ENCODE measurements at regions not wholly inside any gene's neighbourhood (a gene's known extent, or its start where the extent isn't known, plus 50 kb on each side); places are given as distances from the start of the nearest gene placed in this dataset.

- Histone ChIP-seq H3K27ac (ENCODE audit: control insufficient read depth, insufficient read depth, low read length) (no peak overlapping the region), H2AFZ (ENCODE audit: control insufficient read depth, low read length) (no peak overlapping the region), H4K20me1 (ENCODE audit: control insufficient read depth, extremely low read depth, insufficient read depth, low read length) (no peaks in the 10 kb centered on the region), H3K79me2 (ENCODE audit: control insufficient read depth, insufficient read depth, low read length) (no peaks in the 10 kb centered on the region), H3K9me1 (ENCODE audit: control insufficient read depth, extremely low read depth, insufficient read depth, low read length) (no peaks in the 10 kb centered on the region), H3K36me3 (ENCODE audit: control insufficient read depth in 2 of 2, extremely low read depth in 1 of 2, insufficient read depth in 2 of 2, low read length in 2 of 2) (no peaks in the 10 kb centered on the region), H3K4me2 (ENCODE audit: control insufficient read depth, extremely low read depth, insufficient read depth, low read depth, low read length) (no peak overlapping the region), H3K4me3 (ENCODE audit: control insufficient read depth in 2 of 3, extremely low read depth in 1 of 3, insufficient read depth in 2 of 3, low read depth in 1 of 3, low read length in 3 of 3) (no peak overlapping the region), H3K9ac (ENCODE audit: control insufficient read depth, extremely low read depth, insufficient read depth, low read length) (no peak overlapping the region), H3K9me3 (ENCODE audit: control insufficient read depth, low read depth, low read length) (peaks cover 5% of the 10 kb centered on the region), H3K4me1 (ENCODE audit: control insufficient read depth, extremely low read depth, insufficient read depth, low read length) (no peaks in the 10 kb centered on the region), H3K27me3 (ENCODE audit: control insufficient read depth, extremely low read depth, insufficient read depth, low read length) (no peaks in the 10 kb centered on the region)
- dilution Hi-C loops (cut with MboI; ENCODE audit: extremely low pct_ligation_motif_present, low sequenced_read_pairs) = no loop called here
- FAIRE-seq (no peak), DNase-seq (ENCODE audit: low read depth, low spot score) (no peak)
- TF ChIP-seq CTCF (optimal IDR thresholded peaks at IDR 0.05 in 1 of 3, IDR thresholded peaks at IDR 0.05 in 1 of 3, conservative IDR thresholded peaks at IDR 0.05 in 1 of 3; ENCODE audit: extremely low read depth in 1 of 3, insufficient read depth in 2 of 3, low read length in 3 of 3) (no peak), EZH2 (IDR thresholded peaks at IDR 0.05; ENCODE audit: low read length) (no peak)
These were observed 835.4 kb upstream of the GBE1 start for GRCh38 chr3:82596805-82597204.

GRCh38 chr3:82595530-82595929 is 834.1 kb upstream of the GBE1 start:
- no peaks in the 10 kb centered on the region for H3K4me1 ChIP-seq (ENCODE audit: control insufficient read depth, extremely low read depth, insufficient read depth, low read length)
- H2AFZ ChIP-seq (ENCODE audit: control insufficient read depth, low read length) = no peak overlapping the region
- H4K20me1 ChIP-seq (ENCODE audit: control insufficient read depth, extremely low read depth, insufficient read depth, low read length) = no peaks in the 10 kb centered on the region
- H3K9me3 ChIP-seq (ENCODE audit: control insufficient read depth, low read depth, low read length) = peaks cover 5% of the 10 kb centered on the region
- dilution Hi-C loops (cut with MboI; ENCODE audit: extremely low pct_ligation_motif_present, low sequenced_read_pairs) = no loop called here
- H3K27ac ChIP-seq (ENCODE audit: control insufficient read depth, insufficient read depth, low read length) = no peak overlapping the region
- no peak overlapping the region for H3K4me2 ChIP-seq (ENCODE audit: control insufficient read depth, extremely low read depth, insufficient read depth, low read depth, low read length)
- TF ChIP-seq EZH2 (IDR thresholded peaks at IDR 0.05; ENCODE audit: low read length) (no peak), CTCF (optimal IDR thresholded peaks at IDR 0.05 in 1 of 3, IDR thresholded peaks at IDR 0.05 in 1 of 3, conservative IDR thresholded peaks at IDR 0.05 in 1 of 3; ENCODE audit: extremely low read depth in 1 of 3, insufficient read depth in 2 of 3, low read length in 3 of 3) (no peak)
- no peaks in the 10 kb centered on the region for H3K79me2 ChIP-seq (ENCODE audit: control insufficient read depth, insufficient read depth, low read length)
- H3K4me3 ChIP-seq (ENCODE audit: control insufficient read depth in 2 of 3, extremely low read depth in 1 of 3, insufficient read depth in 2 of 3, low read depth in 1 of 3, low read length in 3 of 3) = no peak overlapping the region
- FAIRE-seq (no peak), DNase-seq (ENCODE audit: low read depth, low spot score) (no peak)
- H3K9ac ChIP-seq (ENCODE audit: control insufficient read depth, extremely low read depth, insufficient read depth, low read length) = no peak overlapping the region
- H3K27me3 ChIP-seq (ENCODE audit: control insufficient read depth, extremely low read depth, insufficient read depth, low read length) = no peaks in the 10 kb centered on the region
- H3K9me1 ChIP-seq (ENCODE audit: control insufficient read depth, extremely low read depth, insufficient read depth, low read length) = no peaks in the 10 kb centered on the region
- H3K36me3 ChIP-seq (ENCODE audit: control insufficient read depth in 2 of 2, extremely low read depth in 1 of 2, insufficient read depth in 2 of 2, low read length in 2 of 2) = no peaks in the 10 kb centered on the region

Measured in keratinocyte (primary cell).